ENCODE measurements at regions not wholly inside any gene's neighbourhood (a gene's known extent, or its start where the extent isn't known, plus 50 kb on each side); places are given as distances from the start of the nearest gene placed in this dataset.

- DNase-seq: no peak
Observed at GRCh38 chr20:51867251-51867650, 64.9 kb upstream of the SALL4 start.

- no peak for DNase-seq
Observed at GRCh38 chr20:51864967-51865366, 62.6 kb upstream of the SALL4 start.

- DNase-seq: no peak
Observed at GRCh38 chr20:51862796-51863195, 60.5 kb upstream of the SALL4 start.

- no peak for DNase-seq
Observed at GRCh38 chr20:51861726-51862466, 59.6 kb upstream of the SALL4 start.

GRCh38 chr20:51860111-51860882 is 58.0 kb upstream of the SALL4 start:
- no peak for DNase-seq

- DNase-seq: no peak
Observed at GRCh38 chr20:51856432-51856831, 54.1 kb upstream of the SALL4 start.

GRCh38 chr20:51854921-51855320 is 52.6 kb upstream of the SALL4 start:
- DNase-seq: no peak

Data from CD4-positive, alpha-beta T cell treated with Interleukin-1 beta for 1 hour (primary cell).